SK-N-MC (cell line): ENCODE measurements at regions not wholly inside any gene's neighbourhood (a gene's known extent, or its start where the extent isn't known, plus 50 kb on each side); places are given as distances from the start of the nearest gene placed in this dataset.

ENCODE experiments used
- EZH2 ChIP-seq: fragments of 200-600 bp; sonication (generic); IDR thresholded peaks from one replicate; pipeline ENCODE4 v1.6.1; 2017; ENCODE audit warnings: antibody characterized with exemption
- POLR2AphosphoS5 ChIP-seq: IDR thresholded peaks from 2 replicates; pipeline ENCODE4 v1.6.1; 2012; ENCODE audit warnings: mild to moderate bottlenecking, low read depth, low read length, borderline replicate concordance

- TF ChIP-seq EZH2 (no peak), POLR2AphosphoS5 (no peak)
These were observed 394.4 kb downstream of the SOCS6 start for GRCh38 chr18:70683263-70683662.
